ENCODE measurements at regions not wholly inside any gene's neighbourhood (a gene's known extent, or its start where the extent isn't known, plus 50 kb on each side); places are given as distances from the start of the nearest gene placed in this dataset.

DNA sequence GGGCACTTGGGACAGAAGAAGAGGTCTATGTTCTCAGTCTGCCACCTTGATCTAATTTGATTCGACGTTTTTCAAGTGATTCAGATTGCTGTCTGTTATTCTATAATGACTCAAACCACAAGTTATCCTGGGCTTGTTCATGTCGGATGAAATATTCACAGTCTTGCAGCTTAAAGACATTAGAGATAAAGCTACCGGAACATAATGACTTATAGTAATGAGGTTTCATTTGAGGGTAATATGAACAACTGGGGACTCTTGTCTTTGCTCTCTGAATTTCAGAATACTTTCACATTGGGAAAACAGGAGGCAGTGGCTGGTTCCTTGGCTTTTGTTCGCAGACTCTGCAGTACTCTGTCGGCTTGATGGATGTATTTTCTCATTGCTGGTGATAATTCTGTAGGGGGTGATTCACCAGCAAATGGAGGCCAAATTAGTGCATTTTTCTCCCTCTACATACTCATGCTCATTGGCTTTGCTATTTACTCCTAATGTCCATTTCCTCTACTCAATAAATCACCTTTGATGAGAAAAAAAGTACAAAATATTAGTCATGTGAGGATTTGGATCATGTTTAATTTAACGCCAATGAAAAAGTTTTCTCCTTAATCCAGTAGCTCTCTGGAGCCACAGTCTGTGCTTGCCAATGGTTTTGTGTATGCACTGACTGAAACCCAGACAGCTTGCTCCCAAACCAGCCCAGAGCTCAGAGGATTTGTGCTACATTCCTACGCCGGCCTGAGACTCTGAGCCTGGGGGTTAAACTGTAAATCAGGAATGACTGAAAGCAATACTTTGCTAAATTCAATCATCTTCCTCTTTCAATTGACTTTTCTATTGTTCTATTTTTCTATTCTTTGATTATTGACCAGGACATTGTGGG is 154.7 kb upstream of the ANKH start:
- TF ChIP-seq, protein P1, sequence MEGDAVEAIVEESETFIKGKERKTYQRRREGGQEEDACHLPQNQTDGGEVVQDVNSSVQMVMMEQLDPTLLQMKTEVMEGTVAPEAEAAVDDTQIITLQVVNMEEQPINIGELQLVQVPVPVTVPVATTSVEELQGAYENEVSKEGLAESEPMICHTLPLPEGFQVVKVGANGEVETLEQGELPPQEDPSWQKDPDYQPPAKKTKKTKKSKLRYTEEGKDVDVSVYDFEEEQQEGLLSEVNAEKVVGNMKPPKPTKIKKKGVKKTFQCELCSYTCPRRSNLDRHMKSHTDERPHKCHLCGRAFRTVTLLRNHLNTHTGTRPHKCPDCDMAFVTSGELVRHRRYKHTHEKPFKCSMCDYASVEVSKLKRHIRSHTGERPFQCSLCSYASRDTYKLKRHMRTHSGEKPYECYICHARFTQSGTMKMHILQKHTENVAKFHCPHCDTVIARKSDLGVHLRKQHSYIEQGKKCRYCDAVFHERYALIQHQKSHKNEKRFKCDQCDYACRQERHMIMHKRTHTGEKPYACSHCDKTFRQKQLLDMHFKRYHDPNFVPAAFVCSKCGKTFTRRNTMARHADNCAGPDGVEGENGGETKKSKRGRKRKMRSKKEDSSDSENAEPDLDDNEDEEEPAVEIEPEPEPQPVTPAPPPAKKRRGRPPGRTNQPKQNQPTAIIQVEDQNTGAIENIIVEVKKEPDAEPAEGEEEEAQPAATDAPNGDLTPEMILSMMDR (IDR thresholded peaks at IDR 0.05) = no peak
- no peak for TF ChIP-seq EP300 (IDR thresholded peaks at IDR 0.05)
- TF ChIP-seq POLR2A (IDR thresholded peaks at IDR 0.05) = no peak
